ENCODE measurements at regions not wholly inside any gene's neighbourhood (a gene's known extent, or its start where the extent isn't known, plus 50 kb on each side); places are given as distances from the start of the nearest gene placed in this dataset.
"Not testable (repeated sequence)": the region's sequence is repeated elsewhere in the genome, so short reads cannot be mapped to it uniquely, and the experiment has no call there.

- ChIA-PET CTCF (no interaction called here), POLR2A (ENCODE audit: unreplicated experiment) (no interaction called here)
- Histone ChIP-seq H3K27ac (ENCODE audit: low read length) (no peak overlapping the region), H3K9me2 (replicated peaks; ENCODE audit: low read length) (no peaks in the 10 kb centered on the region), H3F3A (ENCODE audit: low read length, unreplicated experiment) (no peaks in the 10 kb centered on the region), H3K4me1 (ENCODE audit: insufficient read depth, low read length) (no peaks in the 10 kb centered on the region), H3K9ac (ENCODE audit: low read length) (no peak overlapping the region), H3K36me3 (ENCODE audit: low read depth, low read length) (no peaks in the 10 kb centered on the region), H4K20me1 (ENCODE audit: low read length) (no peaks in the 10 kb centered on the region), H2AFZ (ENCODE audit: low read length) (no peak overlapping the region), H3K9me3 (ENCODE audit: low read length) (no peaks in the 10 kb centered on the region), H3K79me2 (ENCODE audit: low read length) (no peaks in the 10 kb centered on the region), H3K4me3 (ENCODE audit: low read length) (no peak overlapping the region), H3K4me2 (ENCODE audit: low read length) (no peak overlapping the region), H3K27me3 (ENCODE audit: low read length) (no peaks in the 10 kb centered on the region)
- no peak for DNase-seq
- no peak for ATAC-seq
- intact Hi-C loops (cut with micrococcal nuclease): no loop called here
- TF ChIP-seq EZH2phosphoT487 (IDR thresholded peaks at IDR 0.05; ENCODE audit: borderline replicate concordance, low read length) (no peak), CTCF (conservative IDR thresholded peaks at IDR 0.05; ENCODE audit: low read depth, low read length) (no peak), EZH2 (IDR thresholded peaks at IDR 0.05; ENCODE audit: low read length, unreplicated experiment) (no peak)
- BruUV-seq (replicated peaks): no TSS peak
Measured at GRCh38 chr14:106163316-106163715, 636.9 kb downstream of the TMEM121 start.

GRCh38 chr14:106163812-106164211 is 637.4 kb downstream of the TMEM121 start:
- H3K36me3 ChIP-seq (ENCODE audit: low read depth, low read length); H2AFZ ChIP-seq (ENCODE audit: low read length); H3K9me2 ChIP-seq (replicated peaks; ENCODE audit: low read length); CTCF ChIA-PET; H3K4me3 ChIP-seq (ENCODE audit: low read length); H3K9me3 ChIP-seq (ENCODE audit: low read length); H3K79me2 ChIP-seq (ENCODE audit: low read length); POLR2A ChIA-PET (ENCODE audit: unreplicated experiment); H3K4me1 ChIP-seq (ENCODE audit: insufficient read depth, low read length); H3K4me2 ChIP-seq (ENCODE audit: low read length); H4K20me1 ChIP-seq (ENCODE audit: low read length); H3K27ac ChIP-seq (ENCODE audit: low read length); ATAC-seq; H3K9ac ChIP-seq (ENCODE audit: low read length); H3K27me3 ChIP-seq (ENCODE audit: low read length); intact Hi-C loops (cut with micrococcal nuclease); H3F3A ChIP-seq (ENCODE audit: low read length, unreplicated experiment); DNase-seq; BruUV-seq (replicated peaks): not testable (repeated sequence)

GRCh38 chr14:106166232-106166631 is 639.8 kb downstream of the TMEM121 start:
- Histone ChIP-seq H3K4me1 (ENCODE audit: insufficient read depth, low read length) (no peaks in the 10 kb centered on the region), H3K9me2 (replicated peaks; ENCODE audit: low read length) (no peaks in the 10 kb centered on the region), H4K20me1 (ENCODE audit: low read length) (no peaks in the 10 kb centered on the region), H3K27ac (ENCODE audit: low read length) (no peak overlapping the region), H3K9me3 (ENCODE audit: low read length) (no peaks in the 10 kb centered on the region), H3K27me3 (ENCODE audit: low read length) (no peaks in the 10 kb centered on the region), H3K4me3 (ENCODE audit: low read length) (no peak overlapping the region), H3K9ac (ENCODE audit: low read length) (no peak overlapping the region), H3K79me2 (ENCODE audit: low read length) (no peaks in the 10 kb centered on the region), H3K4me2 (ENCODE audit: low read length) (no peak overlapping the region), H3F3A (ENCODE audit: low read length, unreplicated experiment) (no peaks in the 10 kb centered on the region), H2AFZ (ENCODE audit: low read length) (no peak overlapping the region), H3K36me3 (ENCODE audit: low read depth, low read length) (no peaks in the 10 kb centered on the region)
- no peak for TF ChIP-seq CTCF (conservative IDR thresholded peaks at IDR 0.05; ENCODE audit: low read depth, low read length)
- TF ChIP-seq EZH2 (IDR thresholded peaks at IDR 0.05; ENCODE audit: low read length, unreplicated experiment): no peak
- TF ChIP-seq EZH2phosphoT487 (IDR thresholded peaks at IDR 0.05; ENCODE audit: borderline replicate concordance, low read length): no peak
- CTCF ChIA-PET: no interaction called here
- ATAC-seq: no peak
- POLR2A ChIA-PET (ENCODE audit: unreplicated experiment): no interaction called here
- intact Hi-C loops (cut with micrococcal nuclease): no loop called here
- DNase-seq: no peak
- BruUV-seq (replicated peaks): no TSS peak
